Ectodermal cell (in vitro differentiated cells): ENCODE measurements at regions not wholly inside any gene's neighbourhood (a gene's known extent, or its start where the extent isn't known, plus 50 kb on each side); places are given as distances from the start of the nearest gene placed in this dataset.

Experiments used
- H3K27ac ChIP-seq: 2 replicates; pipeline ENCODE4 v1.7.0; 2013; ENCODE audit warnings: mild to moderate bottlenecking, low read depth, low read length; ENCODE audit not compliant: insufficient read depth, poor library complexity, severe bottlenecking
- H3K27me3 ChIP-seq: 2 replicates; pipeline ENCODE4 v1.7.0; 2013; ENCODE audit warnings: mild to moderate bottlenecking, low read length; ENCODE audit not compliant: insufficient read depth, control insufficient read depth, poor library complexity, severe bottlenecking
- H3K36me3 ChIP-seq: one replicate; pipeline ENCODE4 v1.7.0; 2013; ENCODE audit warnings: low read length; ENCODE audit not compliant: control insufficient read depth, insufficient read depth
- H3K4me1 ChIP-seq: one replicate; pipeline ENCODE4 v1.7.0; 2013; ENCODE audit warnings: low read length; ENCODE audit not compliant: control insufficient read depth, insufficient read depth
- H3K4me3 ChIP-seq: 2 replicates; pipeline ENCODE4 v1.7.0; 2013; ENCODE audit warnings: low read depth, low read length, control low read depth; ENCODE audit not compliant: insufficient read depth
- H3K9me3 ChIP-seq: 2 replicates; pipeline ENCODE4 v1.7.0; 2013; ENCODE audit warnings: mild to moderate bottlenecking, low read length, moderate library complexity; ENCODE audit not compliant: control insufficient read depth
- WGBS, 2 experiments: methylation state at CpG; one replicate each; pipeline ENCODE4 v1.1.7; 2013; ENCODE audit warnings: missing lambda C conversion rate in 2 of 2; 5-methylcytosine and 5-hydroxymethylcytosine counted together

DNA sequence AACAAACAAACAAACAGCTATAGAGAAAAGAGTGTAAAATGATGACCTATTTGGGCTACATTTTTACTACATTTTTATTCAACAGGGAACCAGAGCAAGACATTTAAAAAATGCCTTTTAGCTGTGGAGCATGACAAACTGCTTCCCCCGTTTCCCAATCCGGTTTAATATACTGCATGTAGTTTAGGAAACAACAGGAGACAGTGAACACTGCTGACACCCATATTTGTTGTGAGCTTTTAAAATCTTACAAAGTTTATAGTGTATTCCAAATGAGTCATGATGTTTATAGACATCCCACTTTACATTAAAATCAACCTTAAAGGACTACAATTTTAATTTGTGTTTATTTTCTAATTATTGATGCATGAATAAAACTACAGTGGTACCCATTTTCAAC, 1238.3 kb downstream of the TECRL start:
- 90 to 94% methylated on average over 2 of the region's 2 CpGs for WGBS, 2 experiments
- no peaks in the 10 kb centered on the region for H3K36me3 ChIP-seq
- no peaks in the 10 kb centered on the region for H3K4me1 ChIP-seq
- H3K9me3 ChIP-seq: no peaks in the 10 kb centered on the region
- H3K27me3 ChIP-seq: no peaks in the 10 kb centered on the region
- no peak overlapping the region for H3K27ac ChIP-seq
- H3K4me3 ChIP-seq: no peak overlapping the region

DNA sequence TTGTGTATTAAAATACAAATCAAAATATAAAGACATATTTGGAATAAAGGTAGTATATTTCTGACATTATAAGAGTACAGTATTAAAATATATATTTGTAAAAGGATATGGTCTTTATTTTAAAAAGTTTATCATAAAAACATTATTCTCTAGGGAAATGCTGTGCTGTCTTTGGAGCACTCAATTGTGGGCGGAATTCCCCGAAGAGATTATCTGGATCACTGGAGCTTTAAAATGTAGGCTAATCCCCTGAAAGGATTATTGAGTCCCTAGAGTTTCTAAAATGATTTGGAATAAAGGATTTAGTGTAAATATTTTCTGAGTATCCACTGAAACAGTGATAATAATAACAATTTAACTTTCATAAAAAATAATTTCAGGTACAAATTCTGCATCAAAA, 1239.4 kb downstream of the TECRL start:
- no peak overlapping the region for H3K27ac ChIP-seq
- H3K9me3 ChIP-seq: no peaks in the 10 kb centered on the region
- no peaks in the 10 kb centered on the region for H3K4me1 ChIP-seq
- WGBS, 2 experiments: 70 to 93% methylated on average over 2 of the region's 2 CpGs
- H3K27me3 ChIP-seq: no peaks in the 10 kb centered on the region
- H3K36me3 ChIP-seq: no peaks in the 10 kb centered on the region
- no peak overlapping the region for H3K4me3 ChIP-seq

DNA sequence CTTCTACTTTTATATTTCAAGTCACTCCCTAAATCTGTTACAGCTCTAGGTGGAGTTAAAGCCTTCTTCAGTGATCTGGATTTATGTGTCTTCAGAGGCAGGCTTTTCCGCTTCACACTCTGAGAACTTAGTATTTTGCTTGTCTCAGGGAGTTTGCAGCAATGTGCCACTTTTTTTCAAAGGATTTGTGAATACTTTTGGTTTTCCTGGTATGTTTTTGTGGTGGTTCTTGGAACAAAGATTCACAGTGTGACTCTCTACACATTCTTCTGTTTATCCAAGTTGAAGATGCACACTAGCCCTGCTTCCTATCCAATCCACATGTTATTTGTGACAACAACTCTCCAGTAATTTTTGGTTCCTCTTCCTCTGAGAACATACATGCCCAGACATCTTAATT, 1253.7 kb downstream of the TECRL start:
- WGBS, 2 experiments: 97 to 100% methylated on average over 1 of the region's 1 CpG
- Histone ChIP-seq H3K4me1 (no peaks in the 10 kb centered on the region), H3K27ac (no peak overlapping the region), H3K9me3 (no peaks in the 10 kb centered on the region), H3K36me3 (no peaks in the 10 kb centered on the region), H3K27me3 (no peaks in the 10 kb centered on the region), H3K4me3 (no peak overlapping the region)

DNA sequence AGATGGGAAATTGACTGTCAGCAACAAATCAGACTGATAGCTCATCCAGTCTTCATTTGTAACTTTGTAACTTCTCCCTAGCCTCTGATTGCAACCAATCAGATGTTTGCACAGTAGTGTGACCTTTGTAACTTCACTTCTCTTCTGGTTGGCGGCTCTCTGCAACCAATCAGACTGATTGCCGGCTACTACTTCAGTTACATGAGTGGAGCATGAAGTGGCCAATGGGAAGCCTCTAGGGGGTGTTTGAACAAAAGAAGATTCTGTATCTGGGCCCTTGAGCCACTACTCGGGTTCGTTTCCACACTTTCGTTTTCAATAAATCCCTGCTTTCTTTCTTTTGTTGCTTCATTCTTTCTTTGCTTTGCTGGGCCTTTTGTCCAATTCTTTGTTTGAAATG, 1285.8 kb downstream of the TECRL start:
- Histone ChIP-seq H3K27me3 (no peaks in the 10 kb centered on the region), H3K27ac (no peak overlapping the region), H3K4me1 (no peaks in the 10 kb centered on the region), H3K4me3 (no peak overlapping the region), H3K36me3 (no peaks in the 10 kb centered on the region), H3K9me3 (no peaks in the 10 kb centered on the region)
- 93 to 97% methylated on average over 5 of the region's 5 CpGs for WGBS, 2 experiments

DNA sequence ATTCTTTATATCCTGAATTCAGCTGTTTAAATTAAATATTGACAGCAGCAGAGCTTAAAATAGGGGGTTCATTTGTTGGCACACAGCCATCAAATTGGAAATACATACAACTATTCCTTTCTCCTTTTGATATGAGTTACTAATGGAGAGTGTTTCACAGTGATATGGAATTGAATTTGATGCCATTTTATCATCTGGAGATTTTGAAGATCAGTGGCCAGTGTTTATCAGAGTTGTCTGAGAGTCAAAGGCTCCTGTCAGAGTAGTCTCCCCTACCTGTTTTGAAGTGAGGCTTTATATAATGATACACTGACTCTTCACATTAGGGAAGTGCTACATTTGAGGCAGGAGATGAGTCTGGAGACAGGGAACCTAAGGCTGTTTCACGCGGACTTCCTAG, 1286.3 kb downstream of the TECRL start:
- 97 to 98% methylated on average over 2 of the region's 2 CpGs for WGBS, 2 experiments
- no peaks in the 10 kb centered on the region for H3K4me1 ChIP-seq
- no peak overlapping the region for H3K27ac ChIP-seq
- no peaks in the 10 kb centered on the region for H3K27me3 ChIP-seq
- no peaks in the 10 kb centered on the region for H3K36me3 ChIP-seq
- H3K9me3 ChIP-seq: no peaks in the 10 kb centered on the region
- no peak overlapping the region for H3K4me3 ChIP-seq

DNA sequence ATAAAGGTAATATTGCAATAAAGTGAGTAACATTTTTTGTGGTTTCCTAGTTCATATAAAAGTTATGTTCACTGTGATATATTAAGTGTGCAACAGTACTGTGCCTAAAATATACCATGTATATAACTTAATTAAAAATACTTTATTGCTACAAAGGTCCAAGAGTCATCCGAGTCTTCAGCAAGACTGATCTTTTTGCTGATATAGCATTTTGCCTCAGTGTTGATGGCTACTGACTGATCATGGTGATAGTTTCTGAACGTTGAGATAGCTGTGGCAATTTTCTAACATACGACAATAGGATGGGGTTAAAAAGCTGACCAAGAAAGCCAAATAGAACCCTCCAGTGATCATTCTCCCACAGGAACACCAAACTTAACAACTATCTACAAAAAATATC, 1302.7 kb downstream of the TECRL start:
- WGBS, 2 experiments: 97 to 98% methylated on average over 3 of the region's 3 CpGs
- H3K4me3 ChIP-seq: no peak overlapping the region
- no peak overlapping the region for H3K27ac ChIP-seq

DNA sequence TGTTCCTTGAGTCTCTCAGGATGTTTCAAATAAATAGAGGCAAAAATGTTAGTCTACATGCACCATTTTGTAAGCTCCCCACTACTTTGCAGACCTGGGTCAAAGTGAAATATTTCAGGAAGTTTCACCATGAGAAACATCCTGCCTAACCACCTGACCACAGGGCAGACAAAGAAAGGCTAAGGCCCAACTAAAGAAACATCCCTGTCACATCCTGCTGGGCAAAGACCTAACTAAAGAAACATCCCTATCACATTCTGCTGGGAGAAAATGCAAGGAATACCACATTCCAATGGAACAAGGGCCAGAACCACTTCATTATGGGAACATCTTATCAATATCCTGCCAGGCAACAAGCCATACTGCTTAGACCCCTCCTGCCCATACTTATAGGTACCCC, 1303.4 kb downstream of the TECRL start:
- Histone ChIP-seq H3K9me3 (no peaks in the 10 kb centered on the region), H3K36me3 (no peaks in the 10 kb centered on the region), H3K27me3 (no peaks in the 10 kb centered on the region), H3K4me1 (no peaks in the 10 kb centered on the region), H3K27ac (no peak overlapping the region), H3K4me3 (no peak overlapping the region)

More for the DNA sequence above, 1302.7 kb downstream of the TECRL start:
- no peaks in the 10 kb centered on the region for H3K4me1 ChIP-seq
- H3K9me3 ChIP-seq: no peaks in the 10 kb centered on the region
- H3K36me3 ChIP-seq: no peaks in the 10 kb centered on the region
- H3K27me3 ChIP-seq: no peaks in the 10 kb centered on the region

DNA sequence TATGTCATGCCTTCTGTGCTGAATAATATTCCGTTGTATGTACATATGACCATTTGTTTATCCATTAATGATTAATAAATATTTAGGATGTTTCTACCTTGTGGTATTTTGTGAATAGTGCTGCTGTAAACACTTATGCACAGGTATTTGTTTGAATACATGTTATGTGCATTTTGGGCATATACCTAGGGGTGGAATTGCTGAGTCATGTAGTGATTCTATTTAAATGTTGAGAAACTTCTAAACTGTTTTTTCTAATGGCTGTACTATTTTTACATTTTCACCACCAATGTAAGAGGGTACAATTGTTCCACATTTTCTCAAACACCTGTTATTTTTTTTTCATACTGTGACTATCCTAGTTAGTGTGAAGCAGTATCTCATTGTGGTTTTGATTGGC, 1318.6 kb downstream of the TECRL start:
- Histone ChIP-seq H3K4me1 (no peaks in the 10 kb centered on the region), H3K36me3 (no peaks in the 10 kb centered on the region), H3K4me3 (no peak overlapping the region), H3K9me3 (no peaks in the 10 kb centered on the region), H3K27me3 (no peaks in the 10 kb centered on the region), H3K27ac (no peak overlapping the region)
- WGBS, 2 experiments: 100% methylated on average over 1 of the region's 1 CpG; no CpG with 5 or more reads in 1 of the 2 experiments

DNA sequence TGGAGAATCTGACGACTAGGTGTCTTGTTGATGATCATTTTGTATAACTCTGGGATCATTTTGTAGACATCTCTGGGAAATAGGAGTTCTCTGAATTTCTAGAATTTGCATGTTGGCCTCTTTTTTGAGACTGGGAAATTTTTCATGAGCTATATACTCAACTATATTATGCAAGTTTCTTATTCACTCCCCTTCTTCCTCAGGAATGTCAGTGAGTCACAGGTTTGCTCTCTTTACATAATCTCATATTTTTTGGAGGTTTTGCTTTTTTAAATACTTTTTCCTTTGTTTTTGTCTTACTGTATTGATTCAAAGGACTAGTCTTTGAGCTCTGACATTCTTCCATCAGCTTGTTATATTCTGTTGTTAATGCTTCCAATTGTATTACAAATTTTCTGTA, 1324.2 kb downstream of the TECRL start:
- no peaks in the 10 kb centered on the region for H3K4me1 ChIP-seq
- no peaks in the 10 kb centered on the region for H3K27me3 ChIP-seq
- 70 to 93% methylated on average over 1 of the region's 1 CpG for WGBS, 2 experiments
- H3K9me3 ChIP-seq: no peaks in the 10 kb centered on the region
- H3K27ac ChIP-seq: no peak overlapping the region
- H3K36me3 ChIP-seq: no peaks in the 10 kb centered on the region
- no peak overlapping the region for H3K4me3 ChIP-seq

DNA sequence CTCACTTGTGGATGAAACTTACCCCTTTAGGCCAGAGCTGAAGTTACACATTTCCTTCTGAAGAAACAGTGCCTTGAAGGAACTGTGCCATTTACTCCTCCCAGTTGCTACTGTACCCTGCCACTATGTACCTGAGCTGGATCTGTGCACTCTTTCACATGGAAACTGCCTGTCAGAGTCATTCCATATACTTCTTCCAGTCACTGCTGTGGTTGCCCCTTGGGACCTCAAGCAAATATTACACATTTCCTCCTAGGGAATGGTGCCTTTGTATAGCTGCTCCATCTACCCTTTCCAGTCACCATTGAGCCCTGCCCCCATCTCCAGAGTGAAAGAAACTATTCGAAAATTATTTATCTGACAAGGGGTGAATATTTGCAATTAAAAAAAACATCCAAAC, 1328.3 kb downstream of the TECRL start:
- WGBS, 2 experiments: no CpG with 5 or more reads among the region's 1 CpG
- Histone ChIP-seq H3K4me1 (no peaks in the 10 kb centered on the region), H3K9me3 (no peaks in the 10 kb centered on the region), H3K36me3 (no peaks in the 10 kb centered on the region), H3K27ac (no peak overlapping the region), H3K4me3 (no peak overlapping the region), H3K27me3 (no peaks in the 10 kb centered on the region)

DNA sequence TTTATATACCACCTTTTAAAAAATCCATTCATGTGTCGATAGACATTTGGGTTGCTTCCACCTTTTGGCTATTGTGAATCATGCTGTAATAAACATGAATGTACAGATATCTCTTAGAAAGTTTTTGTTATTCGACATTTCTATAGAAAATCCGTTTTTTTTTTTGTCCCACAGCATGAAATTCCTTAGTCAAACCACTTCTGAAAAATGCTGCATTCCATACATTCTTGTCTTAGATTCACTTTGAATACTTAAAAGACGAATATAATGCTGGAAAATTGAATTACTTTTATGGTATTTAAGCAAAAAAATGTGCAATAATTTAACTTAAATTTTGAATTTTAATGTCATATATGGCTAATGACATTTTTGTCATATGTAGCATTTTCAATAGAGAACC, 1345.5 kb downstream of the TECRL start:
- Histone ChIP-seq H3K27me3 (no peaks in the 10 kb centered on the region), H3K4me1 (no peaks in the 10 kb centered on the region), H3K4me3 (no peak overlapping the region), H3K27ac (no peak overlapping the region), H3K9me3 (no peaks in the 10 kb centered on the region), H3K36me3 (no peaks in the 10 kb centered on the region)
- 90% methylated on average over 2 of the region's 4 CpGs for WGBS, 2 experiments
